ENCODE measurements at regions not wholly inside any gene's neighbourhood (a gene's known extent, or its start where the extent isn't known, plus 50 kb on each side); places are given as distances from the start of the nearest gene placed in this dataset.

DNA sequence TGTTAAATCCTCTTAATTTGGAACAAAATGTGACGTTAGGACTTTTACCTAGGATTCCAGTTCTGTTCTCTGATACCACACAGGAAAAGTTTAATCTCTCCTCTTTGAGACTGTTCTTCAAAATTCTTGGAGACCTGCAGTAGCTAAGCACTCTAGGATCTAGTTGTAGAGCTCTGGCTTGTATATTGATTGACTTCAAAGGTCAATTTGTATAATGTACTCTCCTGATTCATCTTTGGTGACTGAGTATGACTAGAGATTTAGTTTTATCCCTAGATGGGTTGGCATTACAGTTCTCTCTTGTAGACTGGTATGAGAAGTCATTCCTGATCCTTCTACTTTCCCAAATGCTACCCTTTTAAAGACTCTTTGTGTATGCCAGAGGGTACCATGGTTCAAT is 168.4 kb upstream of the TPRG1 start:
- TF ChIP-seq CTCF (IDR thresholded peaks at IDR 0.05) (no peak), POLR2AphosphoS5 (IDR thresholded peaks at IDR 0.05) (no peak)
